WTC11 (cell line): ENCODE measurements at regions not wholly inside any gene's neighbourhood (a gene's known extent, or its start where the extent isn't known, plus 50 kb on each side); places are given as distances from the start of the nearest gene placed in this dataset.
"Not testable (repeated sequence)": the region's sequence is repeated elsewhere in the genome, so short reads cannot be mapped to it uniquely, and the experiment has no call there.

Source experiments
- CREB1 ChIP-seq: sonication (generic); formaldehyde crosslinking; IDR thresholded peaks from 2 replicates; pipeline ENCODE4 v1.8.0; 2023; ENCODE audit warnings: mild to moderate bottlenecking, missing genetic modification reagents
- ESRRA ChIP-seq: sonication (generic); formaldehyde crosslinking; IDR thresholded peaks from 2 replicates; pipeline ENCODE4 v1.8.1; 2022; ENCODE audit warnings: mild to moderate bottlenecking, missing genetic modification reagents, borderline replicate concordance
- NR3C1 ChIP-seq: sonication (generic); formaldehyde crosslinking; conservative IDR thresholded peaks from 2 replicates; pipeline ENCODE4 v1.8.1; 2023; ENCODE audit warnings: low read depth, mild to moderate bottlenecking, missing genetic modification reagents
- TF ChIP-seq, protein P1 (sequence below): fragments of 200-600 bp; IDR thresholded peaks from 2 replicates; pipeline ENCODE4 v1.8.0; 2022; ENCODE audit warnings: antibody characterized with exemption
- TF ChIP-seq, protein P2 (sequence below): sonication (generic); formaldehyde crosslinking; conservative IDR thresholded peaks from 2 replicates; pipeline ENCODE4 v1.8.1; 2022; ENCODE audit warnings: mild to moderate bottlenecking, missing genetic modification reagents
- TF ChIP-seq, protein P3 (sequence below): sonication (generic); formaldehyde crosslinking; IDR thresholded peaks from 2 replicates; pipeline ENCODE4 v1.8.0; 2022; ENCODE audit warnings: mild to moderate bottlenecking, missing genetic modification reagents
- TF ChIP-seq, protein P4 (sequence below): sonication (generic); formaldehyde crosslinking; IDR thresholded peaks from 2 replicates; pipeline ENCODE4 v1.8.1; 2023; ENCODE audit warnings: mild to moderate bottlenecking, missing genetic modification reagents, moderate library complexity

DNA sequence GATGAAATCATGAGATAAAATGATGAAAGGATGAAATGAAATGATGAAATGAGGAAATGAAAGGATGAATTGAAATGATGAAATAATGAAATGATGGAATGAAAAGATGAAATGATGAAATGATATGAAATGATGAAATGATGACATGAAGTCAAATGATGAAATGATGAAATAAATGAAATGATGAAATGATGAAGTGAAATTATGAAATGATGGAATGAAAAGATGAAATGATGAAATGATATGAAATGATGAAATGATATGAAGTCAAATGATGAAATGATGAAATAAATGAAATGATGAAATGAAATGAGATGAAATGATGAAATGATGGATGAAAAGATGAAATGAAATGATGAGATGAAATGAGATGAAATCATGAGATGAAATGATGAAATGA, 1348.4 kb downstream of the TP53TG3F start:
- TF ChIP-seq, protein P1, sequence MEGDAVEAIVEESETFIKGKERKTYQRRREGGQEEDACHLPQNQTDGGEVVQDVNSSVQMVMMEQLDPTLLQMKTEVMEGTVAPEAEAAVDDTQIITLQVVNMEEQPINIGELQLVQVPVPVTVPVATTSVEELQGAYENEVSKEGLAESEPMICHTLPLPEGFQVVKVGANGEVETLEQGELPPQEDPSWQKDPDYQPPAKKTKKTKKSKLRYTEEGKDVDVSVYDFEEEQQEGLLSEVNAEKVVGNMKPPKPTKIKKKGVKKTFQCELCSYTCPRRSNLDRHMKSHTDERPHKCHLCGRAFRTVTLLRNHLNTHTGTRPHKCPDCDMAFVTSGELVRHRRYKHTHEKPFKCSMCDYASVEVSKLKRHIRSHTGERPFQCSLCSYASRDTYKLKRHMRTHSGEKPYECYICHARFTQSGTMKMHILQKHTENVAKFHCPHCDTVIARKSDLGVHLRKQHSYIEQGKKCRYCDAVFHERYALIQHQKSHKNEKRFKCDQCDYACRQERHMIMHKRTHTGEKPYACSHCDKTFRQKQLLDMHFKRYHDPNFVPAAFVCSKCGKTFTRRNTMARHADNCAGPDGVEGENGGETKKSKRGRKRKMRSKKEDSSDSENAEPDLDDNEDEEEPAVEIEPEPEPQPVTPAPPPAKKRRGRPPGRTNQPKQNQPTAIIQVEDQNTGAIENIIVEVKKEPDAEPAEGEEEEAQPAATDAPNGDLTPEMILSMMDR: not testable (repeated sequence)
- TF ChIP-seq, protein P2, sequence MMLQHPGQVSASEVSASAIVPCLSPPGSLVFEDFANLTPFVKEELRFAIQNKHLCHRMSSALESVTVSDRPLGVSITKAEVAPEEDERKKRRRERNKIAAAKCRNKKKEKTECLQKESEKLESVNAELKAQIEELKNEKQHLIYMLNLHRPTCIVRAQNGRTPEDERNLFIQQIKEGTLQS (CRISPR knock-in tag): not testable (repeated sequence)
- TF ChIP-seq, protein P3, sequence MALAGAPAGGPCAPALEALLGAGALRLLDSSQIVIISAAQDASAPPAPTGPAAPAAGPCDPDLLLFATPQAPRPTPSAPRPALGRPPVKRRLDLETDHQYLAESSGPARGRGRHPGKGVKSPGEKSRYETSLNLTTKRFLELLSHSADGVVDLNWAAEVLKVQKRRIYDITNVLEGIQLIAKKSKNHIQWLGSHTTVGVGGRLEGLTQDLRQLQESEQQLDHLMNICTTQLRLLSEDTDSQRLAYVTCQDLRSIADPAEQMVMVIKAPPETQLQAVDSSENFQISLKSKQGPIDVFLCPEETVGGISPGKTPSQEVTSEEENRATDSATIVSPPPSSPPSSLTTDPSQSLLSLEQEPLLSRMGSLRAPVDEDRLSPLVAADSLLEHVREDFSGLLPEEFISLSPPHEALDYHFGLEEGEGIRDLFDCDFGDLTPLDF: not testable (repeated sequence)
- not testable (repeated sequence) for TF ChIP-seq NR3C1; ESRRA (CRISPR knock-in tag); CREB1 (CRISPR knock-in tag)
- TF ChIP-seq, protein P4, sequence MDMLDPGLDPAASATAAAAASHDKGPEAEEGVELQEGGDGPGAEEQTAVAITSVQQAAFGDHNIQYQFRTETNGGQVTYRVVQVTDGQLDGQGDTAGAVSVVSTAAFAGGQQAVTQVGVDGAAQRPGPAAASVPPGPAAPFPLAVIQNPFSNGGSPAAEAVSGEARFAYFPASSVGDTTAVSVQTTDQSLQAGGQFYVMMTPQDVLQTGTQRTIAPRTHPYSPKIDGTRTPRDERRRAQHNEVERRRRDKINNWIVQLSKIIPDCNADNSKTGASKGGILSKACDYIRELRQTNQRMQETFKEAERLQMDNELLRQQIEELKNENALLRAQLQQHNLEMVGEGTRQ (CRISPR knock-in tag): not testable (repeated sequence)
